SK-N-DZ (cell line): ENCODE measurements at regions not wholly inside any gene's neighbourhood (a gene's known extent, or its start where the extent isn't known, plus 50 kb on each side); places are given as distances from the start of the nearest gene placed in this dataset.

Experiments used
- DNase-seq: peaks from one replicate; pipeline ENCODE4 v3.0.0-alpha.2; 2015; ENCODE audit warnings: low spot score

GRCh38 chr7:25279705-25280104 lies 51.4 kb upstream of the NPVF start:
- no peak for DNase-seq

- DNase-seq, result no peak
These were observed 51.9 kb upstream of the NPVF start for GRCh38 chr7:25280181-25280580.

GRCh38 chr7:25282194-25282593 lies 53.9 kb upstream of the NPVF start:
- no peak for DNase-seq

- DNase-seq, result no peak
These were observed 58.5 kb upstream of the NPVF start for GRCh38 chr7:25286756-25287155.

- DNase-seq, result no peak
These were observed 59.0 kb upstream of the NPVF start for GRCh38 chr7:25287291-25287690.

GRCh38 chr7:25288556-25289307 lies 60.4 kb upstream of the NPVF start:
- DNase-seq, result no peak

GRCh38 chr7:25289518-25289917 lies 61.2 kb upstream of the NPVF start:
- no peak for DNase-seq

- DNase-seq, result no peak
These were observed 66.3 kb upstream of the NPVF start for GRCh38 chr7:25294624-25295023.

GRCh38 chr7:25295387-25295786 lies 67.1 kb upstream of the NPVF start:
- no peak for DNase-seq

GRCh38 chr7:25296086-25296485 lies 67.8 kb upstream of the NPVF start:
- no peak for DNase-seq

GRCh38 chr7:25297278-25297677 lies 69.0 kb upstream of the NPVF start:
- no peak for DNase-seq

GRCh38 chr7:25303281-25304181 lies 75.2 kb upstream of the NPVF start:
- no peak for DNase-seq

- DNase-seq, result no peak
These were observed 76.4 kb upstream of the NPVF start for GRCh38 chr7:25304691-25305090.

- DNase-seq, result no peak
These were observed 77.5 kb upstream of the NPVF start for GRCh38 chr7:25305831-25306230.

GRCh38 chr7:25307624-25308023 lies 79.3 kb upstream of the NPVF start:
- no peak for DNase-seq

- no peak for DNase-seq
These were observed 80.0 kb upstream of the NPVF start for GRCh38 chr7:25308246-25308645.

GRCh38 chr7:25308906-25309705 lies 80.8 kb upstream of the NPVF start:
- DNase-seq, result no peak

- DNase-seq, result no peak
These were observed 82.6 kb upstream of the NPVF start for GRCh38 chr7:25310896-25311295.

GRCh38 chr7:25311346-25311745 lies 83.1 kb upstream of the NPVF start:
- DNase-seq, result no peak

GRCh38 chr7:25312968-25313367 lies 84.7 kb upstream of the NPVF start:
- no peak for DNase-seq

GRCh38 chr7:25313526-25313925 lies 85.2 kb upstream of the NPVF start:
- DNase-seq, result no peak

GRCh38 chr7:25314094-25314730 lies 85.9 kb upstream of the NPVF start:
- DNase-seq, result no peak
